Fibroblast of mammary gland (primary cell): ENCODE measurements at regions not wholly inside any gene's neighbourhood (a gene's known extent, or its start where the extent isn't known, plus 50 kb on each side); places are given as distances from the start of the nearest gene placed in this dataset.

Experiments
- DNase-seq: peaks from one replicate; pipeline ENCODE4 v3.0.0-alpha.2; 2010; ENCODE audit warnings: low read depth
- H3K4me3 ChIP-seq: 2 replicates; pipeline ENCODE4 v1.5.1; 2011; ENCODE audit warnings: low read depth, mild to moderate bottlenecking, low read length, moderate library complexity; ENCODE audit not compliant: control insufficient read depth
- TF ChIP-seq, protein P1 (sequence below): conservative IDR thresholded peaks from 2 replicates; pipeline ENCODE4 v1.5.1; 2011; ENCODE audit warnings: low read depth, low read length, inconsistent platforms; ENCODE audit not compliant: control insufficient read depth, insufficient read depth

- no peak for DNase-seq
- H3K4me3 ChIP-seq = no peak overlapping the region
- TF ChIP-seq, protein P1, sequence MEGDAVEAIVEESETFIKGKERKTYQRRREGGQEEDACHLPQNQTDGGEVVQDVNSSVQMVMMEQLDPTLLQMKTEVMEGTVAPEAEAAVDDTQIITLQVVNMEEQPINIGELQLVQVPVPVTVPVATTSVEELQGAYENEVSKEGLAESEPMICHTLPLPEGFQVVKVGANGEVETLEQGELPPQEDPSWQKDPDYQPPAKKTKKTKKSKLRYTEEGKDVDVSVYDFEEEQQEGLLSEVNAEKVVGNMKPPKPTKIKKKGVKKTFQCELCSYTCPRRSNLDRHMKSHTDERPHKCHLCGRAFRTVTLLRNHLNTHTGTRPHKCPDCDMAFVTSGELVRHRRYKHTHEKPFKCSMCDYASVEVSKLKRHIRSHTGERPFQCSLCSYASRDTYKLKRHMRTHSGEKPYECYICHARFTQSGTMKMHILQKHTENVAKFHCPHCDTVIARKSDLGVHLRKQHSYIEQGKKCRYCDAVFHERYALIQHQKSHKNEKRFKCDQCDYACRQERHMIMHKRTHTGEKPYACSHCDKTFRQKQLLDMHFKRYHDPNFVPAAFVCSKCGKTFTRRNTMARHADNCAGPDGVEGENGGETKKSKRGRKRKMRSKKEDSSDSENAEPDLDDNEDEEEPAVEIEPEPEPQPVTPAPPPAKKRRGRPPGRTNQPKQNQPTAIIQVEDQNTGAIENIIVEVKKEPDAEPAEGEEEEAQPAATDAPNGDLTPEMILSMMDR = no peak
These were observed 53.9 kb downstream of the BARX1 start for GRCh38 chr9:93900971-93901861.

- no peak for DNase-seq
- H3K4me3 ChIP-seq = no peak overlapping the region
- TF ChIP-seq, protein P1 = no peak
These were observed 54.7 kb downstream of the BARX1 start for GRCh38 chr9:93900436-93900819.

DNA sequence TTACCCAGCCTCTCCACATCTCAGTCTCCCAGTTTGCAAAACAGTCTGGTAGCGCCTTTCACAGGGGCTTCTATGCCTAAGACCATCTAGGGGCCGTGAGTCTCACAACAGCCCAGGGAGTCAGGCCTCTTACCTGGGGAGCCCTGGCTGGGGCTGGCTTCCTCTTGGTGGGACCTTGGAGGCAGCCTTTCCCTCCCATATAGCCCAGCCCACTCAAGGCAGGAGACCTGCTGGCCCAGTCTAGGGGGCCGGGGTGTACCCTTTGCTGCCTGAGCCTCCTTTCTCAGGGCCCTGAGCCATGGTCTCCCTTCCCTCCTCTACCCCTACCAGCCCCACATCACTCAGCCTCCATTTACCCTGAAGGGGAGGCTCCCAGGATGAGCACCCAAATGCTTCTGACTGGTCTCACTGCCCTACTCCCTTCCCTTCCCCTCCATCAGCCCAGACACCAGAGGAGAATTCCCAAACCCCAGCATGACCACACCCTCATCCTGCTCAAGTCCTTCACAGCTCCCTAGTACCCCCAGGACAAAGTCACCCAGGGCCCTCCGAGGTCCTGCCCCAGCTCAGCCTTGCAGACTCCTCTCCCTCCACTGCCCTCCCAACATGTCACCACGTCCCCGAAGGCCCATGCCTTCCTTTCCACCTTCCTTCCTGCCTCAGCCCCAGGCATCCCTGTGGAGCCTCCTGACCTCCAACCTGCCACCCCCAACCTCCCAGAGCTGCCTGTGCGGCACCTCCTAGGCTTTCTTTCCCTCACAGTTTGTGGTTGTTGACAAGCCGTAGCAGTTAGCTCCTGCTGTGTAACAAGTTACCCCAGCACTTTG is 55.3 kb downstream of the BARX1 start:
- TF ChIP-seq, protein P1 = no peak
- DNase-seq = no peak
- no peak overlapping the region for H3K4me3 ChIP-seq

- no peak overlapping the region for H3K4me3 ChIP-seq
- TF ChIP-seq, protein P1 = no peak
- DNase-seq = no peak
These were observed 56.4 kb downstream of the BARX1 start for GRCh38 chr9:93898502-93899426.

- DNase-seq = no peak
- H3K4me3 ChIP-seq = no peak overlapping the region
- TF ChIP-seq, protein P1 = no peak
These were observed 57.1 kb downstream of the BARX1 start for GRCh38 chr9:93898026-93898425.
